ENCODE measurements at regions not wholly inside any gene's neighbourhood (a gene's known extent, or its start where the extent isn't known, plus 50 kb on each side); places are given as distances from the start of the nearest gene placed in this dataset.

- no peak for TF ChIP-seq PATZ1 (CRISPR knock-in tag; IDR thresholded peaks at IDR 0.05)
- no peak for TF ChIP-seq DNMT3B (CRISPR knock-in tag; conservative IDR thresholded peaks at IDR 0.05)
- TF ChIP-seq ERF (CRISPR knock-in tag; IDR thresholded peaks at IDR 0.05): no peak
Observed at GRCh38 chr5:68545636-68546295, 330.2 kb downstream of the PIK3R1 start (continued).

- ChIA-PET POLR2A (no interaction called here), CTCF (ENCODE audit: low intra/inter-chr PET ratio, low total read pairs) (no interaction called here)
Observed at GRCh38 chr5:68547056-68547455, 331.5 kb downstream of the PIK3R1 start.

More at GRCh38 chr5:68547056-68547455, 331.5 kb downstream of the PIK3R1 start:
- H4K20me1 ChIP-seq (ENCODE audit: insufficient read depth, low read length): no peaks in the 10 kb centered on the region
- BruUV-seq (replicated peaks): no TSS peak
- no peak overlapping the region for H3K4me2 ChIP-seq (ENCODE audit: low read depth, low read length)
- in situ Hi-C loops (cut with HindIII; ENCODE audit: extremely low pct_ligation_motif_present, low pct_unique_long_range_greater_than_20kb) (no loop called here), intact Hi-C loops (cut with micrococcal nuclease; ENCODE audit: unreplicated experiment) (no loop called here)
- no peak overlapping the region for H2AFZ ChIP-seq (ENCODE audit: low read length)
- no peaks in the 10 kb centered on the region for H3K36me3 ChIP-seq (replicated peaks in 1 of 2; ENCODE audit: control insufficient read depth in 1 of 2, insufficient read depth in 2 of 2, low read length in 2 of 2)
- H3K79me2 ChIP-seq (ENCODE audit: insufficient read depth, low read length): no peaks in the 10 kb centered on the region
- H3K4me1 ChIP-seq (ENCODE audit: insufficient read depth, low read length): no peaks in the 10 kb centered on the region
- H3K27me3 ChIP-seq (ENCODE audit: control insufficient read depth in 1 of 2, insufficient read depth in 2 of 2, low read length in 2 of 2): peaks cover 0 to 7% of the 10 kb centered on the region in 2 experiments; a peak in 1 of 5 replicates
- FAIRE-seq (no peak), DNase-seq (ENCODE audit: low spot score) (no peak), ATAC-seq (no peak)
- no peaks in the 10 kb centered on the region for H3K9me3 ChIP-seq (ENCODE audit: low read length)
- no peak overlapping the region for H3K4me3 ChIP-seq (replicated peaks in 1 of 3; ENCODE audit: insufficient read depth in 1 of 3, low read depth in 2 of 3, low read length in 3 of 3)
- WGBS (ENCODE audit: low lambda C conversion rate): 17% methylated on average over 3 of the region's 3 CpGs
- TF ChIP-seq CTCF (CRISPR knock-in tag; IDR thresholded peaks at IDR 0.05) (no peak), MED1 (CRISPR knock-in tag; IDR thresholded peaks at IDR 0.05) (no peak), ZMAT5 (CRISPR knock-in tag; IDR thresholded peaks at IDR 0.05; ENCODE audit: borderline replicate concordance, low read depth) (no peak)
- no peak overlapping the region for H3K27ac ChIP-seq (ENCODE audit: extremely low read length, insufficient read depth, low read length)
- no peak overlapping the region for H3K9ac ChIP-seq (ENCODE audit: insufficient read depth, low read depth, low read length)

All from HepG2 (cell line).